HG02610 (cell line): ENCODE measurements at regions not wholly inside any gene's neighbourhood (a gene's known extent, or its start where the extent isn't known, plus 50 kb on each side); places are given as distances from the start of the nearest gene placed in this dataset.

Experiments
- ATAC-seq: cut with Tn5 transposase; IDR thresholded peaks from one replicate; pipeline ENCODE4 v1.9.1; 2021; ENCODE audit warnings: mild to moderate bottlenecking, moderate library complexity; ENCODE audit not compliant: unreplicated experiment

DNA sequence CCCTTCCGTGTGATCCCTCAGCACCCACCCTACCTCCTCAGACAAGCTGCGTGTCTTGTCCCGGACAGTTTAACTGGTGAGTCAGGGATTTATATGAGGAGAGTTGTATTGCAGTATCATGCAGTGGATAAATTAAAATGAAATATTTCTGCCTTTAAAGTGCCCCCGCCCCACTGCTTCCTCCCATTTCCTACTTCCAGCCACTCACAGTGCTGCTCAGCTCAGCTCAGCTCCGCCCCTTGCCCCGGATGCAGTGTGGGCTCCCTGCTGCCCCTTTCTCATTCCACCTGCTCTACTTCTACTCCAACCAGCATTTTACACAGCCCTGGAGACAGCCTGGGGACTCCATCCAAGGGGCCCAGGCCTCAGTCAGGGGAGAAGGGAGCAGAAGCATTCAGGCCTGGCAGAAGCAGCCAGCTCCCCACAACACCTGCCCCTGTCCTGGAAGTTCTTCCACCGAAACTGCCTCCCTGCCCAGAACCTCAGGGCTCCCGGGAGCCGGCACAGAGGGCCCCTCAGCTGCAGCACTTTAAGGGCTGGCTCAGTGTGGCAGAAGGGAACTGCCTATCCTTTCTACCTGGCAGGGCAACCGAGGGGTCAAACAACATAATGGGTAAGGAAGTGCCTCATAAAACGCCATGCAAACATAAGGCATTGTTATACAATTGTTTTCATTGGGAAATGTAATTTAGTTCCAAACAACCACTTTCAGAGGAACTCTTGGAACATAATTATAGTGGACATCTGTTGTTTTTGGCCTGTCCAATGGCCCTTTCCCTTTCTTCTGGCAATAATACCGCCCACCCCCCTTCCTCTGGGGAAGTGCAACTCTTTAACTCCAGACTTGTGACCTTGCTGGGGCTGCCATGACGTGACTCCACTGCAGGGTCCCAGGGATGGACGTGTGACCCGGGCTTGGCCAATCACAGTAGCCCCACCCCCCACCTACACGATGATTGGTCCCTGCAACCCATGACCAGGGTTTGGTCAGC is 102.3 kb downstream of the LIPG start:
- no peak for ATAC-seq

DNA sequence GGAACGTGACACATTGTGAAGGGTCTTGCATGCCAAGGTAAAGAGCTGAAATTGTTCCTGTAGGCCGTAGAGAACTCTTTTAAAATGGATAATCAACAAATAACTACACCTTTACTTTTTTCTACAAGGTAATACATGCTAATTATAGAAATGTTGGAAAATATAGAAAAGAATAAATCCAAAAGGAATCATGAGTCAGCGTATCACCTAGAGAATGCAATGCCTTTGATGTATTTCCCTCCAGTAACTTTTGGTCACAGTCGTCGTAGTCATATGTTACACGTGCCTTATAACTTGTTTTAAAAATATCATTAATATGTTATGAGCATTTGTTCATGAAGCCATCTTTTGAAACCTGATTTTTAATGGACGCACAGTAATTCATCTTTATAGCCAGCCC is 100.6 kb downstream of the LIPG start:
- no peak for ATAC-seq

DNA sequence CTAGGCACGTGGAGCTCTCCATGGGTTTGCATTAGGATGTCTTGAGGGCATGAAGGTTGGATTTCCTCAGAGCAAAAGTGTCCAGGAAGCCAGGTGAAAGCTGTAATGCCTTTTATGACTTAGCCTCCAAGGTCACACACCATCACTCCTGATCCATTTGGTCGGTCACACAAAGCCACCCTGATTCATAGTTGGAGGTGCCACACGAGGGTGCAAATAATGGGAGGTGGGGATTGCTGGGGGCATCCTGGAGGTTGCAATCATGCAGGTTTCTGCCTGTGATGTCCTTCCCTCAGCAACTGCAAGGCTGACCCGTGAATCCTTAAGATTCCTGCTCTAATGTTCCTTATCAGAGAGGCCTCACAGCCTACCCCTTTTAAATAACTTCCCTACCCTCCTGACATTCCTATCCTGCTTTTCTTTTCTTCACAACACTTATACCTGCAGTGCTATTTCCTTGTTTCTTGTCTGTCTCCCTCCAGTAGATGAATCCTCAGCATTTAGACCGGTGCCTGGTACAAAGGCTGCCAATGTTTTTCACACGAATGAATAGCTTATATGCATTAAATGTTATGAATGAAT is 97.1 kb downstream of the LIPG start:
- ATAC-seq: no peak

DNA sequence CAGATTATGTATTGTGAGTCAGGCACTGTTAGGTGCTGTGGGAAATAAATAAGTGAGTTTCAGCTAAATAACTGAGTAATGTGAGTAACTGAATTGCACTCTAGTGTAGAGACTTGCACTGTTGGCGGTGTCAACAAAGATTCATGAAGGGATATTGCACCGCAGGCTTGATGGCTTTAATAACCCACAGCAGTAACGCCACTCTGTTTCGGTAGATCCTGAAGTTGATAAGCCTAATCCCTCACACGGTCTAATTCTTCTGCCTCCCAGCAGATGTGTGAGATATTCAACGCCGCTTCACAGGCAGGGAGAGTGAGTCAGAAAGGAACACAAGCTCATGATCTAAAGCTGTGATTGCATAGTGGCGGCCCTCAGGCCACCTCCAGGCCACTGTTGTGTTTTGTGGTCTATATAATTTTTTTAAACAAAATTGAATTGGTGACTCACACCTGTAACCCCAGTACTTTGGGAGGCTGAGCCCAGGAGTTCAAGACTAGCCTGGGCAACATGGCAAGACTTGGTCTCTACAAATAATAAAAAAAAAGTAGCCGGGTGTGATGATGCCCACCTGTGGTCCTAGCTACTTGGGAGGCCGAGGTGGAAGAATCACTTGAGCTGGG is 94.3 kb downstream of the LIPG start:
- ATAC-seq: no peak

DNA sequence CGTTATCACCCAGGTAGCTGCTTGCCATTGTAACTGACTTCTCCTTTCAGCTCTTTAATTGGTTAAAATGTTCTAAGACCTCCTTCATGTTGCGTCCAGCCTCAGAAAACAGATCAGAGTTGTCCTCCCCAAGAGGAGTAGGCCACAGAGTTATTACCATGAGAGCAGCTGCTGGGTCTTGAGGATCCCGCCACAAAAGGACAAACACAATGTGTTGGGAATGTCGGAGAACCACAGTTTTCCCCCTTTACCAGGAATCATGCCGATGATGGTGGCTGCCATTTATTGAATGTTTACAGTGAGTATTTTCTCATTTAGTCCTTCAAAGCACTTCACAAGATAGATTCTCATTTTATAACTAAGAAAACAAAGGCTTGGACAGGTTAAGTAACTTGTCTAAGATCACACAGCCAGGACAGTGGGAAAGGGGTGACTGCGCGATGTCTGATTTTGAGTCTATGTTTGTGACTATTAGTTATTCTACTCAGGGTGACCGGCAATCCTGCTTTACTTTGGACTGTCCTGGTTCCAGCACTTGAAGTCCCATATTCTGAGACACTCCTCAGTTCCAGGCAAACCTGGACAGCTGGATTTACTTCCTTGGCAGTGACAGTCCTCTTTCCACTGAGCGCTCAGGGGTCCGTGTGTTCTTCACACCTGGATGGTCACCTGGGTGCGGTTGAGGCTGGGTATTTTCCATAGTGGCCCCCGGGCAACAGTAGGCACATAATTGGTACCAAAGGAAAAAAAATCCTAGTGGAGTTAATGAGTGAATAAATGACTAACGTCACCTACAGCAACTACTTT is 93.6 kb downstream of the LIPG start:
- no peak for ATAC-seq

DNA sequence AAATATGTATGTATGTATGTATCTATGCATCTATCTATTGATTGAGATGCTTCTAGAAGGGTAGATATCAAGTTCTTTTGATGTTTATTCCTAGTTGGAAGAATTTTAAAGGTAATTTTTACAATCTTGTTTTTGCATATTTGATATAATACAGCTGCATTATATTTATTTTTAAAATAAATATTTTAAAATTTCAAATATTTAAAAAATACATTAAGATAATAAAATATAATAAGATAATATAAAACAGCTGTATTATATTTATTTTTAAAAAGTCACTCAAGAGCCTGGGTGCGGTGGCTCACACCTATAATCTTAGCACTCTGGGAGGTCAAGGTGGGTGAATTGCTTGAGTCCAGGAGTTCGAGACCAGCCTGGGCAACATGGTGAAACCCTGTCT is 92.5 kb downstream of the LIPG start:
- ATAC-seq: no peak

DNA sequence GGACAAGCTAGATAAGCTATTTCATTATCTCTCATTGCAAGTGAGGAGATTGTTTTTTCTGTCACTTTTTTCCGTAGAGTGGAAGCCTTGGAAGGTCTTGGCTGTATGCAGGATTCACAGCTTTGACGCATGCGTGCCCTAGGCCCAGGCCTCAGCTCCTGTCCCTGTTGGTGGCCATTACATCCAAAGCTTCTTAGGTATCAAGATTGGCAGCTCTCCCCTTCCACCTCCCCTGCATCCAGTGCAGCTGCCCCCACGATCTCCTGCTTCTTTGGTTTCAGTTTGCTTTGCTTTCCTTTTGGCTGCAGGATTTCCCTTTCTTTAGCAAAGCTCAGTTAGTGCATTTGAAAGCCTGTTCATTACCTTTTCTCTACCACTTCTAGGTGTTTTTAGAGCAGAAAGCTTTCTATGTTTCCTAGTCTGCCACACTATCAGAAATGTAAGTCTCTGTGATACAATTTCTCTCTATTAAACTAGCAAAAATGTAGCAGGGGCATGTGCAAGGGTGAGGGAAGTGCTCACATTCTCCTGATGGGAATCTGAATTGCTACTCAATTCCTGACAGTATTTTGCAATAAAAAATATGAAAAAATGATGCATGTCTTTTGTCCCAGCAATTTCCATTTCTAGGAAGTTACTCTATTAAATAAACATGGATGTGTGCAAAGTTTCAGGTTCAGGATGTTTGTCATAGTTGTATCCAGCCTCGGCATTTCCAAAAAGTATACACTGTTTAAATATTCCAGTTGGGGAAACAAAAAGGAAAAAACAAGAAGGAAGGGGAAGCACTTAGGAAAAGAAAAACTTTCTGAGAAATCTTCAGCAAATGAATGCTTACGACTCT is 91.2 kb downstream of the LIPG start:
- no peak for ATAC-seq

DNA sequence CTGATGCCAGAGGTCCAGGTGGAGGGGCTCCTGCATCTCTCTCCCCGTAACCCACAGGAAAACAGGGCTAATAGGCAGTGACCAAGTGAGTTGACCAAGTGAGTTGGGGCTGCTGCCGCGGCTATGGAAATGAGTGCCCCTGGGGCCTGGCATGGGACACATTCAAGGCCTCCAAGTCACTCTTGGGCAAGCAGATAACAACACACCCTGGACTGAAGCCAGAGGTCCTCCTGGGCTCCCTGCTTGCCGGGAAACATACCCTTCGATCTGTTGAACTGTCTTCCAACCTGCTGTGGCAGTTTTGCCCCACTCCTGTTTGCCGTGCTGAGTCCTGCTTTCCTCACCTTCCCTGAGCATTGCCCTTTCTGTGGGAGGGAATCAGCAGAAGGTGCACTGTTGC is 89.2 kb downstream of the LIPG start:
- ATAC-seq: no peak

DNA sequence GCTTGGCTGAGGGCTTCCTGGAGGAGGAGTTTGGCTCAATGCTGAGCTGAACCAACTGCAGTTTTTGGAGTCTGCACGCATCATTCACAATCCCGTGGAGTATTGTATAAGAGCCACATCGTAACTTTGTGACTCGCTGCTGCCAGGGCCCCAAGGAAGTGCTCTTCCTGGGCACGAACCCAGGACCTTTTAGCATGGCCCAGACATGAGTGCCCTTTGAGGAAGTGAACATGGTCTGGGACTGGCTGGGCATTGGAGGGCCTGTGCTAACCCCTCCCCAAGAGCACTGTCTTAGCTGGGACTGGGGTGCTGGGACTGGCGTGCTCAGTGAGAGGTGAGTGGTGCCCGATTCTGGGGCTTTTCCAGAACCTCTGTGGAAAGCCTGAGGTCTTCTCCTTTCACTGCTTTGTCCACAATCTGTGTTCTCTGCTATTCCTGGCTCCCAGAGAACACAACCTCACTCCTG is 88.6 kb downstream of the LIPG start:
- no peak for ATAC-seq

DNA sequence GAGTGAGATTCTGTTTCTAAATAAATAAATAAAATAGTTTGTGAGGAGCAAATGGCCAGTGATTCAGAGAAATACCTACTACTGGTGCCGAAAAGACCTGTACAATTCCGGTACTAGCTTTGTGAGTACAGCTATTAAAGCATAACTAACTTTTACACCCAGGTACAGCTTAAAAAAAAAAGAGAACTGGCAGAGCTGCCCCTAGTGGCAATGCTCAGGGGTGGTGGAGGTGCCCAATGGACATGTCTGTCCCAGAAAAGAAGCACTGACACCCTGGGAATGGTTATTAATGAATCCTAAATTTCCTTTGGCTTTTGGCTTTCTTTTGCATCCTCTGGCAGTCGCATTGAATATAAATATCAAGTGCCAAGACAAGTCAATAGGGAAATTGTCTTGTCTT is 87.0 kb downstream of the LIPG start:
- ATAC-seq: no peak
